NCI-H526 treated with DMSO at 0.1 percent for 48 hours (cell line): ENCODE measurements at regions not wholly inside any gene's neighbourhood (a gene's known extent, or its start where the extent isn't known, plus 50 kb on each side); places are given as distances from the start of the nearest gene placed in this dataset.
"Not testable (repeated sequence)": the region's sequence is repeated elsewhere in the genome, so short reads cannot be mapped to it uniquely, and the experiment has no call there.

ENCODE experiments used
- DNase-seq: peaks from one replicate; lab custom pipeline; 2025; lab: John Stamatoyannopoulos, UW

- not testable (repeated sequence) for DNase-seq
These were observed 277.9 kb downstream of the LPIN1 start for GRCh38 chr2:12024197-12024907.

DNA sequence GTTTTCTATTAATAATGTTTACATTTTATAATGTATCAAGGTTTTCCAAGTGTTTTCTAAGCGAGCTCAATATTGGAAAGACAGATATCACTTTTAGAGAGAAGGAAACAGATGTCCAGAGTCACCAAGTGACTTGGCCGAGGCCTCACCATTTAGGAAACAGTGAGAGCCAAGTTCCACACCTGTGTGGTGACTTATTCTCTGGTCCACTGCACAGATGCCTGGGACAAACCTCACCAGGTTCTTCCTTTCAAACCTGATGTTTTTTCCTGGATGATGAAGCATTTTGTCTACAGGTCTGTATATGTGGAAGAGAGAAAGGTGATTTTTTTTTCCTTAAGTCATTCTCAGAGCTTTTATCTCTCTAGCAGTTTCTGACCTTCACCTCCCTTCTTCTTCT, 280.7 kb downstream of the LPIN1 start:
- no peak for DNase-seq

DNA sequence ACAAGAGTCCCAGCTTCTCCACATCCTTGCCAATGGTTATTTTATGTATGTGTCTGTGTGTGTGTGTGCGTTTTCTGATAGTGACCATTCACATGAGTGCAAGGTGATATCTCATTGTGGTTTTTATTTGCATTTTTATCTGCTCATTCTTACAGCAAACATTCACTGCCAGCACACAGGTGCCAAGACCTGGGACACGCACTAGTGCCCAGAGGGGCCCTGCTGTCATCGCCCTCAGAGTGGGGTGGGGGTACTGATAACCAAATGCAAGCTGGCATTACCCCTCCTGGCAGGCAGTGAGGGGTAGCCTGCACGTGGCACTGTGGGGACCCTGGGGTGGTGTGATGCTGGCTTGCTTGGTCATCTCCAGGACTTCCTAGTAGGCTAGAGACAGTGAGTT, 285.4 kb downstream of the LPIN1 start:
- DNase-seq, result peak; percentile 87

- DNase-seq, result peak; percentile 68
These were observed 286.0 kb downstream of the LPIN1 start for GRCh38 chr2:12032398-12032797.

- DNase-seq, result no peak
These were observed 286.5 kb downstream of the LPIN1 start for GRCh38 chr2:12032975-12033374.

- DNase-seq, result no peak
These were observed 287.1 kb downstream of the LPIN1 start for GRCh38 chr2:12033494-12033893.

GRCh38 chr2:12034382-12034781, 287.9 kb downstream of the LPIN1 start:
- DNase-seq, result no peak

- no peak for DNase-seq
These were observed 288.7 kb downstream of the LPIN1 start for GRCh38 chr2:12035029-12035720.

DNA sequence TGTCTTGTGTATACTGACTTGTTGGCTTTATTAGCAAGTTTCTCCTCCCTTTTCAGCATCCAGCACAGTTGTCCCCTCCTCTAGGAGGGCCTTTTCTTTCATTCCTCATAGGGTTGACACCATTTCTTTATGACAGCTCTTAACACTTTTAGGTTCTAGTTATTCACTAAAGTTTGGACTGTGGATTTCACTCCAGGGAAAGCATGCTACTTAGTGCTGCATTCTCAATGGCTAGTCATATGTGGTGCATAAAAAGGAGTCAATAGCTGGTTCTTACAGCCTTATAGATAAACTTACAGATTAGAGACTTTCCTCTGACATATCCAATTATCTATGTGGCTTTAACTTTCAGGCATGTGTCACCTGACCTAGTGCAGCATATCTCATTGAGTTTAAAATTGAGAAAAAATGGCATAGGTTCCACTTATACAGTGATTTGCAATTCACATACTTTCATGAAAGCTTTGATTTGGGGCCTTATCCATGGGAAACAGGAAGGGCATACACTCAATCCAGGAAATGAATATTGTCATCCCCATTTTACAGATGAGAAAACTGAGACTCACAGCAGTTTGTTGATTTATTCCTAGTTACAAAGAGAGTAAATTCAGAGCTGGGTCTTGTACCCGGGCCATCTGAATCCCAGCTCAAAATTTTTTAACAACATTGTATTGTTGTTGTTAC, 289.7 kb downstream of the LPIN1 start:
- DNase-seq, result no peak

DNA sequence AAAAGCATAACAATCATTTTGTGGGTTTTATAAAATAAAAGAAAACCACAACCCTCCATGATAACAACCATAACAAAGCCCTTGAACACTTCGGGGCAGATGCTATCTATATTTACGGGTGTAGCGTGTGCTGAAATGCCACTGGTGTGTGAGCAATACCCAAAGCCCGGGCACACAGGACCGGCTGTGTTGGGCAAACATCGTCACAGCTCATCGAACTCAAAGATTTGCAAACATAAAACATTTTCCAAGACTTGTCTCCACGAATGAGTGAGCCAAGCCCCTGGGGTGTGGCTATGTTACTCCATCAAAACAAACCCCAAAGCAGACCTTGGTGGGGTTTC, 290.2 kb downstream of the LPIN1 start:
- peak; percentile 20 for DNase-seq

DNA sequence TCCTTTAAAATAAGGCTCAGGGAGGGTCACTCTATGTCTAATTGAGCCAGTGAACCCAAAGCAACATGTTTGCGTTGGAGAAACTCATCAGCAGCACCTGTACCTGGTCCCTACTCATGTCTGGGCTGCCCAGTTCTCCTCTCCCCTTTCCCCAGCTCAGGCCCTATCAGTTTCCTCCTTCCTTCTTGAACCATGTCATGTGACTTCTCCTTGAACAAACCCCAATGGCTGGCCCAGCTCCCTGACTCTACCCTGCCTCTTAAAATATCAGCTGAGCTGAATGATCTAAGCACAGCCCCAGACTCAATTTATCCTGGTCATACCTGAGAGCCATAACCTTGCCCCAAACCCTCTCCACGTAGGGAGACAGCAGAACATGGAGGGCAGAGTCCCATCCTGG, 290.9 kb downstream of the LPIN1 start:
- no peak for DNase-seq

GRCh38 chr2:12041236-12041635, 294.8 kb downstream of the LPIN1 start:
- no peak for DNase-seq

- DNase-seq, result no peak
These were observed 296.7 kb downstream of the LPIN1 start for GRCh38 chr2:12043131-12043530.

GRCh38 chr2:12044857-12045256, 298.4 kb downstream of the LPIN1 start:
- DNase-seq, result no peak

DNA sequence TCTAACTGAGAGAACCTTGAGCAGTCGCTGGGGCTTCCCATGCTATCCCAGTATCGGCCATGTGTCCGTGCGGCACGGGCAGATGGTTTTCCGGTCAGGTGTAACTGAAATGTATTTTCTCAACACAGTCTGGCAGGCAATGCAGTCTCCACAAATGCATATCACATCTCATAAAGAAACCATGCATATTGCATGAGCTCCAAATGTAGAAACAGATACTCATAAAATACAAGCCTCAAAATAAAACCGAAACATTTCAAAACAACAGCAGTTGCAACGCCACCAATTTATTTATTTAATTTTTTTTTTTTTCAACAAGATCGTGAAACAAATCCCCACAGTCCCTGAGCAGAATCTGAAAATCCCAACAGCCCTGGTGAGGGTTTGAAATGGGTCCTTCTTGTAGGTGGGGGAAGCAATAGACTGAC, 299.4 kb downstream of the LPIN1 start:
- DNase-seq, result no peak

GRCh38 chr2:12046641-12047040, 300.2 kb downstream of the LPIN1 start:
- DNase-seq, result no peak

DNA sequence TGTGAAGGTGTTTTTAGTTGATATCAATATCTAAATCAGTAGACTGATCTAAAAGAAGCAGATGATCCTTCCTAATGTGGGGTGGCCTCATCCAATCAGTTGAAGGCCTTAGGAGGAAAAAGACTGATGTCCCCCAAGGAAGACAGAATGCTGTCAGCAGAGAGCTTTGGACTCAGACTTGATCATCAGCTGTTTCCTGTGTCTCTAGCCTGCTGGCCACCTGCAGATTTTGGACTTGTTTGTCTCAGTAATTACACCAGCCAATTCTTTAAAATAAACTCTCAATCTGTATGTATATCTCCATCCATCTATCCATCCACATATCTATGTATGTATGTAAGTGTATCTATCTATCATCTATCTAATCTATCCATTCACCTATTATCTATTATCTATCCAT, 301.3 kb downstream of the LPIN1 start:
- no peak for DNase-seq

DNA sequence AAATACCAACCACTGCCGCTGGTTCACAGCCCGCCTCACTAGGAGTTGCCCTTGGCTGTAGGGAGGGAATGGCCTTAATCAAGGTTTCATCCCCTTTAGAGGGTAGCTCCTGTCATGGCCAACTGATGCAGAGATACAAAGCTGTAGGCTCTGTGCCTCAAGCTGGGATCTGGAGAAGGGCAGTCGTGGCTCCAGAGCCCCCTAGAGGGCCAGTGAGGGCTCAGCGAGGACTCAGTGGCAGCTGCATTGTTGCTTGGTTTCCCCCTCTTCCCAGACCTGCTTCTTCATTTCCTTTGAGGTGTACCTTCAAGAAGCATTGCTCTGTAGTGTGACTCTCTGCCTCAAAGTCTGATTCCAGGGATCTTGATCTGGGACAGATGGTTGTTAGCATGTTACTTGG, 302.1 kb downstream of the LPIN1 start:
- no peak for DNase-seq

DNA sequence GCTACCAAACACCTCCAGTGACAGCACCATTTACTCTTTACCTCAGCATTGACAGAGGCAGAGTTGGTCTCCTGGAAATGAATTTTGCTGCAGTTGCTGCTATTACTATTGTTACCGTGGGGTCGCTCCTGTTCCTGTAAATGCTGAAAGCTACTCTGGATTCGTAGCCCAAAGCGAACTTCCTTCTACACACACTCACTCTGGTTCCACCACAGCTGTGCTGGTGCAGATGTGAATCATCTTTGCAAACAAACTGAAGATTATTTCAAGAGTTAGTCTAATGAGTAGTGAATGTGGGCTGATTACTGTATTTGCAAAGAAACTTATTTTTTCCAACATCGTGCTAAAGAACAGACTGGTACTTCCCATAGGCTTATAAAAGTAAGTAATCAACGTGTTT, 304.0 kb downstream of the LPIN1 start:
- DNase-seq, result peak; percentile 1

GRCh38 chr2:12051831-12052230, 305.4 kb downstream of the LPIN1 start:
- no peak for DNase-seq

DNA sequence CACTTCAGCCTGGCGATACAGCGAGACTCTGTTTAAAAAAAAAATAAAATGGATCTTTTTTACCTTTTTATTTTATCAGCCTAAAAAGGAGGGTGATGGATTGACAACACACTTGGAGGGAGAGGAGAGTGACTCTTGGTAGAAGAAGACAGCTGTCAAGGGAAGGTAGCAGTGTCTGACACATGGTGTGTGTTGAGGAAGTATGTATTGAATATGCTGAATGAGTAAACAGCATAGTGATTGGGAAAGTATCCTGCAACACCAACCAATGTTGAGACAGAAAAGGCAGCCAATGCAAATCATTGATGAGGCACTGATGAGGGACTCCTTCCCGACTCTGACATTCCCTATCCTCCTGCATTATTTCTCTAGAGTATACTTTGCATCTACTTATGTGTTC, 306.4 kb downstream of the LPIN1 start:
- no peak for DNase-seq

DNA sequence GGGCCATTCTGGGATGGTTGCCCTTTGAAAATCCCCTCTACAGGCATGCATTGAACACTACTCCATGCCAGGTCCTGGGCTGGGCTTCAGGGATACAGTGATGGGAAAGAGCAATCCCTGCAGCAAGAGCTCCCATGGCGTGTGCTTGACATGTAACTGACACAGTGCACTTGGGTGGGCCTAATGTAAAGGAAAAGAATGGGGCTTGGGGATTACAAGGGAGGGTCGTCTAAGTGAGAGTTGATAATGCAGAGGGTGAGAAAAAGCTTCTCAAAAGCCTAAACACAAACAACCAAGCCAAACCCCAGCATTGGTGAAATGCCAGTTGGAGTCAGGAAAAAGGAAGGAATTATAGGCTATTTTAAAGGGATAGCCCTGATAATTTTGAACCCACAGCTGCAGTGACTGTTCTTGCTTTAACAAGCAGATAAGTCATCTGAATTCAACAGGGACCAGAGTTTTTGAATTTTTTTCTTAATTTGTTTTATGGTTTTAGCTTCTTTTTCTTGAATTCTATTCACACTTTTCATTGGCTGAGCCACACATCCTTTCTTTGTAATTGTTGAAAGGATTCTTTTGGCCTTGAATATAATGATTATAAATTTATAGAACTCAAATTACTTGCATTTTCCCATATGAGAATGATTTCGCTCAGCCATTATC, 308.7 kb downstream of the LPIN1 start:
- DNase-seq, result no peak
